SK-N-SH (cell line): ENCODE measurements at regions not wholly inside any gene's neighbourhood (a gene's known extent, or its start where the extent isn't known, plus 50 kb on each side); places are given as distances from the start of the nearest gene placed in this dataset.

Experiments used
- FOXM1 ChIP-seq: IDR thresholded peaks from 2 replicates; pipeline ENCODE4 v1.4.0; 2012; ENCODE audit warnings: low read depth, mild to moderate bottlenecking
- GABPA ChIP-seq: IDR thresholded peaks from 2 replicates; pipeline ENCODE4 v1.4.0; 2012; ENCODE audit warnings: low read depth, mild to moderate bottlenecking
- TF ChIP-seq, protein P1 (sequence below): fragments of 200-600 bp; sonication (generic); IDR thresholded peaks from 2 replicates; pipeline ENCODE4 v1.6.1; 2017; ENCODE audit warnings: antibody characterized with exemption, mild to moderate bottlenecking, moderate library complexity

DNA sequence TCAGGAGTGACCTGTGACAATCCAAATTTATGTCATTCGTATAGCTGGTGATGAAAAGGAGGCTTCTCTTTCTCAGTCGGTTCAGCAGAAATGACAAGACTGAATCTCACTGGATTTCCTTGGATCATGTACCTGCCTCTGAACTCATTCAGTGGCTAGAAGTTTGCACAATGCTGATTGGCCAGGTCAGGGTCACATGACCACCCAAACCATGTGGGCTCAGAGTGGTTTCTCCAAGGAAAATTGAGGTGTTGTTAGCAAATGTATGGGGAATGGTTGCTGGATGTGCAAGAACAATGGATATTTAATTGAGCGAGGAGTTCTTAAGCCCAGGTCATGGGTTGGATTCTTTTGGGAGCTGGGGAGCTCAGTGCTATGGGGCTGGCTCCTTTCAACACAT is 227.5 kb downstream of the AACS start:
- no peak for TF ChIP-seq GABPA
- TF ChIP-seq, protein P1, sequence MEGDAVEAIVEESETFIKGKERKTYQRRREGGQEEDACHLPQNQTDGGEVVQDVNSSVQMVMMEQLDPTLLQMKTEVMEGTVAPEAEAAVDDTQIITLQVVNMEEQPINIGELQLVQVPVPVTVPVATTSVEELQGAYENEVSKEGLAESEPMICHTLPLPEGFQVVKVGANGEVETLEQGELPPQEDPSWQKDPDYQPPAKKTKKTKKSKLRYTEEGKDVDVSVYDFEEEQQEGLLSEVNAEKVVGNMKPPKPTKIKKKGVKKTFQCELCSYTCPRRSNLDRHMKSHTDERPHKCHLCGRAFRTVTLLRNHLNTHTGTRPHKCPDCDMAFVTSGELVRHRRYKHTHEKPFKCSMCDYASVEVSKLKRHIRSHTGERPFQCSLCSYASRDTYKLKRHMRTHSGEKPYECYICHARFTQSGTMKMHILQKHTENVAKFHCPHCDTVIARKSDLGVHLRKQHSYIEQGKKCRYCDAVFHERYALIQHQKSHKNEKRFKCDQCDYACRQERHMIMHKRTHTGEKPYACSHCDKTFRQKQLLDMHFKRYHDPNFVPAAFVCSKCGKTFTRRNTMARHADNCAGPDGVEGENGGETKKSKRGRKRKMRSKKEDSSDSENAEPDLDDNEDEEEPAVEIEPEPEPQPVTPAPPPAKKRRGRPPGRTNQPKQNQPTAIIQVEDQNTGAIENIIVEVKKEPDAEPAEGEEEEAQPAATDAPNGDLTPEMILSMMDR, result no peak
- no peak for TF ChIP-seq FOXM1
